ENCODE measurements at regions not wholly inside any gene's neighbourhood (a gene's known extent, or its start where the extent isn't known, plus 50 kb on each side); places are given as distances from the start of the nearest gene placed in this dataset.

- POLR2A ChIA-PET = no interaction called here
- peaks cover 33% of the 10 kb centered on the region for H3K27me3 Mint-ChIP-seq
Measured at GRCh38 chr5:175820230-175820629, 51.1 kb upstream of the CPLX2 start.

More at GRCh38 chr5:175820230-175820629, 51.1 kb upstream of the CPLX2 start:
- DNase-seq = no peak
- Mint-ChIP-seq H3K4me1 (no peaks in the 10 kb centered on the region), H3K4me3 (no peak overlapping the region), H3K27ac (no peak overlapping the region), H3K9me3 (no peaks in the 10 kb centered on the region), H3K36me3 (ENCODE audit: low read depth) (no peaks in the 10 kb centered on the region)
- CTCF ChIA-PET = no interaction called here
- no peak for ATAC-seq (ENCODE audit: low read depth)
- intact Hi-C loops (cut with micrococcal nuclease) = no loop called here
- TF ChIP-seq CTCF (IDR thresholded peaks at IDR 0.05) = no peak

Data from activated B cell treated with CpG ODN at 0.5 μM for 24 hours (primary cell).